Astrocyte (in vitro differentiated cells and primary cell): ENCODE measurements at regions not wholly inside any gene's neighbourhood (a gene's known extent, or its start where the extent isn't known, plus 50 kb on each side); places are given as distances from the start of the nearest gene placed in this dataset.

Source experiments
- DNase-seq: peaks from one replicate; pipeline ENCODE4 v3.0.0-alpha.2; 2010; ENCODE audit warnings: low read depth
- FAIRE-seq: peaks from 2 replicates; lab custom pipeline; 2011; peaks lifted over from hg19 to GRCh38; lab: Jason Lieb, UNC
- H2AFZ ChIP-seq: 2 replicates; pipeline ENCODE4 v1.6.0; 2012; ENCODE audit warnings: low read depth, low read length, inconsistent platforms
- H3K27ac ChIP-seq: 2 replicates; pipeline ENCODE4 v1.5.1; 2011; ENCODE audit warnings: low read depth, low read length, inconsistent platforms
- H3K27me3 ChIP-seq: 2 replicates; pipeline ENCODE4 v1.6.0; 2011; ENCODE audit warnings: low read length, inconsistent platforms; ENCODE audit not compliant: insufficient read depth
- H3K36me3 ChIP-seq: 2 replicates; pipeline ENCODE4 v1.5.1; 2011; ENCODE audit warnings: low read length, inconsistent platforms; ENCODE audit not compliant: insufficient read depth
- H3K4me1 ChIP-seq: 2 replicates; pipeline ENCODE4 v1.5.1; 2011; ENCODE audit warnings: low read length, inconsistent platforms; ENCODE audit not compliant: insufficient read depth
- H3K4me2 ChIP-seq: 2 replicates; pipeline ENCODE4 v1.6.0; 2012; ENCODE audit warnings: low read length, inconsistent platforms
- H3K4me3 ChIP-seq: 2 replicates; pipeline ENCODE4 v1.5.1; 2011; ENCODE audit warnings: low read depth, mild to moderate bottlenecking, low read length, inconsistent platforms; ENCODE audit not compliant: insufficient read depth
- H3K79me2 ChIP-seq: 2 replicates; pipeline ENCODE4 v1.6.0; 2012; ENCODE audit warnings: mild to moderate bottlenecking, low read length, inconsistent platforms; ENCODE audit not compliant: insufficient read depth
- H3K9ac ChIP-seq: 2 replicates; pipeline ENCODE4 v1.6.0; 2012; ENCODE audit warnings: mild to moderate bottlenecking, low read length, inconsistent platforms
- H3K9me3 ChIP-seq: 2 replicates; pipeline ENCODE4 v1.5.1; 2012; ENCODE audit warnings: low read depth, mild to moderate bottlenecking, low read length, inconsistent platforms; ENCODE audit not compliant: insufficient read depth
- H4K20me1 ChIP-seq: 2 replicates; pipeline ENCODE4 v1.6.0; 2012; ENCODE audit warnings: low read length, inconsistent platforms; ENCODE audit not compliant: insufficient read depth
- H3K27ac Mint-ChIP-seq: one replicate; pipeline ENCODE4 v1.8.0; 2021; ENCODE audit warnings: mild to moderate bottlenecking, mixed read lengths; ENCODE audit not compliant: unreplicated experiment
- H3K27me3 Mint-ChIP-seq: one replicate; pipeline ENCODE4 v1.8.0; 2021; ENCODE audit warnings: low read depth, mixed read lengths; ENCODE audit not compliant: unreplicated experiment
- H3K36me3 Mint-ChIP-seq: one replicate; pipeline ENCODE4 v1.8.0; 2021; ENCODE audit warnings: low read depth, mixed read lengths; ENCODE audit not compliant: unreplicated experiment
- H3K4me1 Mint-ChIP-seq: one replicate; pipeline ENCODE4 v1.8.0; 2021; ENCODE audit warnings: low read depth, mixed read lengths; ENCODE audit not compliant: unreplicated experiment
- H3K4me3 Mint-ChIP-seq: one replicate; pipeline ENCODE4 v1.8.0; 2021; ENCODE audit warnings: mild to moderate bottlenecking, moderate library complexity, mixed read lengths; ENCODE audit not compliant: unreplicated experiment
- H3K9me3 Mint-ChIP-seq: one replicate; pipeline ENCODE4 v1.8.0; 2021; ENCODE audit warnings: mild to moderate bottlenecking, mixed read lengths; ENCODE audit not compliant: unreplicated experiment
- CTCF ChIP-seq: IDR thresholded peaks from 2 replicates; pipeline ENCODE4 v1.5.1; 2011; ENCODE audit warnings: low read depth, mild to moderate bottlenecking, inconsistent platforms, low read length, moderate library complexity; ENCODE audit not compliant: insufficient read depth
- EZH2 ChIP-seq: IDR thresholded peaks from 2 replicates; pipeline ENCODE4 v1.6.1; 2012; ENCODE audit warnings: mild to moderate bottlenecking, low read length, inconsistent platforms; ENCODE audit not compliant: insufficient read depth

GRCh38 chr9:81776390-81776789, 87.0 kb upstream of the TLE1 start:
- H3K27ac Mint-ChIP-seq, result no peak overlapping the region
- peaks cover 11% of the 10 kb centered on the region for H3K4me1 Mint-ChIP-seq
- Histone ChIP-seq H3K27ac (no peak overlapping the region), H3K4me3 (no peak overlapping the region), H4K20me1 (no peaks in the 10 kb centered on the region), H3K36me3 (no peaks in the 10 kb centered on the region), H2AFZ (no peak overlapping the region), H3K79me2 (no peaks in the 10 kb centered on the region), H3K27me3 (no peaks in the 10 kb centered on the region), H3K9ac (no peak overlapping the region), H3K4me2 (no peak overlapping the region), H3K4me1 (peaks cover 11% of the 10 kb centered on the region), H3K9me3 (no peaks in the 10 kb centered on the region)
- TF ChIP-seq EZH2, result no peak
- no peak for TF ChIP-seq CTCF
- H3K36me3 Mint-ChIP-seq, result no peaks in the 10 kb centered on the region
- no peaks in the 10 kb centered on the region for H3K27me3 Mint-ChIP-seq
- FAIRE-seq (no peak), DNase-seq (no peak)
- H3K4me3 Mint-ChIP-seq, result no peak overlapping the region
- no peaks in the 10 kb centered on the region for H3K9me3 Mint-ChIP-seq

GRCh38 chr9:81776834-81777233, 87.5 kb upstream of the TLE1 start:
- Mint-ChIP-seq H3K4me3 (no peak overlapping the region), H3K4me1 (peaks cover 7% of the 10 kb centered on the region), H3K27ac (no peak overlapping the region), H3K36me3 (no peaks in the 10 kb centered on the region), H3K9me3 (no peaks in the 10 kb centered on the region), H3K27me3 (no peaks in the 10 kb centered on the region)
- FAIRE-seq, result no peak
- Histone ChIP-seq H4K20me1 (no peaks in the 10 kb centered on the region), H3K4me3 (no peak overlapping the region), H3K27me3 (no peaks in the 10 kb centered on the region), H2AFZ (no peak overlapping the region), H3K27ac (no peak overlapping the region), H3K9ac (no peak overlapping the region), H3K4me2 (no peak overlapping the region), H3K4me1 (peaks cover 7% of the 10 kb centered on the region), H3K36me3 (no peaks in the 10 kb centered on the region), H3K79me2 (no peaks in the 10 kb centered on the region), H3K9me3 (no peaks in the 10 kb centered on the region)
- DNase-seq, result no peak
- no peak for TF ChIP-seq CTCF
- no peak for TF ChIP-seq EZH2

DNA sequence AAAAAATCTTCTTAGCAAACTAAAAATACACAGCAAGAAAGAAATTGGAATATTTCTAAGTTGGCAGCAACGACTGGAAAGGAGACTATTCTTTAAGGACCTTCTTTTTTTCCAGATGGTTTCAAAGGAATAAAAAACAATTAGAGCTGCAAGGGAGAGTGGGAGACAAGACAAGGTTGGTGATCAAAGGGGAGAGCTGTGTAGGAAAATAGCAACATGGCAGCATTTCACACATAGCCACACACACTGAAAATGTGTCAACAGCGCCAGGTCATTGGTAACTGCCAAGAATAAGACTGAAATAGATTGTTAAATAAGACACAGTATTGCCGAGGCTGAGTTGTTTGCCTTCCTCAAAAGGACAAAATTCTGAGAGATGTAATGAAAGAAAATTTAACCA, 88.1 kb upstream of the TLE1 start:
- H3K4me3 ChIP-seq, result no peak overlapping the region
- H3K27me3 Mint-ChIP-seq, result no peaks in the 10 kb centered on the region
- no peak overlapping the region for H3K4me2 ChIP-seq
- H3K27ac Mint-ChIP-seq, result no peak overlapping the region
- peaks cover 1% of the 10 kb centered on the region for H3K4me1 Mint-ChIP-seq
- H3K9me3 ChIP-seq, result no peaks in the 10 kb centered on the region
- H3K9me3 Mint-ChIP-seq, result no peaks in the 10 kb centered on the region
- no peak for DNase-seq
- TF ChIP-seq CTCF (no peak), EZH2 (no peak)
- no peak for FAIRE-seq
- no peaks in the 10 kb centered on the region for H3K36me3 Mint-ChIP-seq
- peaks cover under 1% of the 10 kb centered on the region for H3K4me1 ChIP-seq
- no peaks in the 10 kb centered on the region for H3K27me3 ChIP-seq
- no peaks in the 10 kb centered on the region for H4K20me1 ChIP-seq
- H2AFZ ChIP-seq, result no peak overlapping the region
- no peaks in the 10 kb centered on the region for H3K36me3 ChIP-seq
- H3K9ac ChIP-seq, result no peak overlapping the region
- no peak overlapping the region for H3K27ac ChIP-seq
- no peaks in the 10 kb centered on the region for H3K79me2 ChIP-seq
- no peak overlapping the region for H3K4me3 Mint-ChIP-seq
